GM12865 (cell line): ENCODE measurements at regions not wholly inside any gene's neighbourhood (a gene's known extent, or its start where the extent isn't known, plus 50 kb on each side); places are given as distances from the start of the nearest gene placed in this dataset.

Experiments used
- DNase-seq: peaks from one replicate; pipeline ENCODE4 v3.0.0; 2010; ENCODE audit warnings: low read depth
- H3K4me3 ChIP-seq: 2 replicates; pipeline ENCODE4 v1.5.1; 2011; ENCODE audit warnings: mild to moderate bottlenecking, low read depth, low read length, control low read depth
- TF ChIP-seq, protein P1 (sequence below): IDR thresholded peaks from 2 replicates; pipeline ENCODE4 v1.5.1; 2011; ENCODE audit warnings: low read length, control low read depth, low read depth, inconsistent platforms; ENCODE audit not compliant: insufficient read depth; ENCODE audit errors: missing control alignments

DNA sequence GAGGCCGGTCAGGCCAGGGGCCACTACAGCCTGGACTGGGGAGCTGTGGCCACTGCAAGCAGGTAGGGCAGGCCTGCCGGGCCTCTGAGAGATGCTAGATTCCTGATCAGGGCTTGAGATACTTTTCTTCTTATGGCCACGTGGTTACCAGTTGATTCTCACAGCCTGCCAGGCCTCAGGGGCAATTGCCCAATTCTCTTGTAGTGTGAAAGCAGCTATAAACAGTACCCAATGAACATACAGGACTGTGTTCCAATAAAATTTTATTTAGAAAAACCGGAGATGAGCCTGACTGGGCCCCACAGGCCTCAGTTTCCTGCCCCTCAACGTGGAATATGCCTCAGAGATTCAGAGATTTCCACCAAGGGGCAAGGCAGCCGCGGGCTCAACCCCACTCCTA, 475.2 kb downstream of the TCERG1L start:
- DNase-seq = no peak
- H3K4me3 ChIP-seq = no peak overlapping the region
- TF ChIP-seq, protein P1, sequence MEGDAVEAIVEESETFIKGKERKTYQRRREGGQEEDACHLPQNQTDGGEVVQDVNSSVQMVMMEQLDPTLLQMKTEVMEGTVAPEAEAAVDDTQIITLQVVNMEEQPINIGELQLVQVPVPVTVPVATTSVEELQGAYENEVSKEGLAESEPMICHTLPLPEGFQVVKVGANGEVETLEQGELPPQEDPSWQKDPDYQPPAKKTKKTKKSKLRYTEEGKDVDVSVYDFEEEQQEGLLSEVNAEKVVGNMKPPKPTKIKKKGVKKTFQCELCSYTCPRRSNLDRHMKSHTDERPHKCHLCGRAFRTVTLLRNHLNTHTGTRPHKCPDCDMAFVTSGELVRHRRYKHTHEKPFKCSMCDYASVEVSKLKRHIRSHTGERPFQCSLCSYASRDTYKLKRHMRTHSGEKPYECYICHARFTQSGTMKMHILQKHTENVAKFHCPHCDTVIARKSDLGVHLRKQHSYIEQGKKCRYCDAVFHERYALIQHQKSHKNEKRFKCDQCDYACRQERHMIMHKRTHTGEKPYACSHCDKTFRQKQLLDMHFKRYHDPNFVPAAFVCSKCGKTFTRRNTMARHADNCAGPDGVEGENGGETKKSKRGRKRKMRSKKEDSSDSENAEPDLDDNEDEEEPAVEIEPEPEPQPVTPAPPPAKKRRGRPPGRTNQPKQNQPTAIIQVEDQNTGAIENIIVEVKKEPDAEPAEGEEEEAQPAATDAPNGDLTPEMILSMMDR = no peak

DNA sequence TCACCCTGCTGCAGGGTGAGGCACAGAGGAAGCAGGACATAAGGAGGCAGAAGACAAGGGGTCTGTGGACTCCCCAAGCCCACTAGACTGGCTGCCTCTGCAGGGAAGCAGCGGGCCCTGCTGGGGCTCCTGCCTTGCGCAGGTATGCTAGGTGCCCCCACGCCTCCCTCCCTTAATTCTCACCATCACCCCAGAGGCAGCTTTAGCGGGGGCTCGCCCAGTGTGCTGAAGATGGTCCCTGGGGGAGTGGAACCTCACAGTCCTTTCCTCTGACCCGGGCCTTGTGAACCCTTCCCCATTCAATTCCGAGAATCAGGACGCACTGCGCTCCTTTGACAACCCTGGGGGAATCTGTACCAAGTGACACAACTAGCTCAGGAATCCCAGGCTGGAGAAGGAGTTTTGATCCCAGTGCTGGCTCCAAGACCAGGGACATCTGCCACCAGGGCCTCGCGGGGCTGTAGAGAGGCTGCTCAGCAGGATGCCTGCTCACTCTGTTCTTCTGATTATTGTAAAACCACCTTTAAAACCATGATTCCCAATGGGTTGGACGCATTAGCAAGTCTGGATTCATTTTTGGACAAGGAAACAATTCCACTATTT, 468.4 kb downstream of the TCERG1L start:
- no peak for DNase-seq
- TF ChIP-seq, protein P1 = no peak
- H3K4me3 ChIP-seq = no peak overlapping the region

DNA sequence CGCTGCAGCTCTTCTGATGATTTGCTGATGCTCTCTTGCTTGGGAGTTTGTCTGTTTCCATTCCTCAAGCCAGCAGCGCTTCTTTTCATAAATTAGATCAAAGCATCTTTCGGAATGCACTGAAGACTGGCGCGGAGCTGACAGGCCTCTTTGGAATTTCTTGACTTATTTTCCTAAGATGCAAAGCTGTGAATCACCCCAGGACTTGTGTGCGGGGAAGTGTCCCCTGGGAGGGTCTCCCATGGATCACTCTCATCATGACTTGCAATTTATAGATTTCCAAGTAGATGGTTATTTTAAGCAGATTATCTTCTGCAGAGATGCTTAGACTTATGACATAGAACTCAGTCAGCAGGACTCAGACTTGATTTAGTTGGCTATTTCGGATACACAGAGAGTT, 467.2 kb downstream of the TCERG1L start:
- no peak overlapping the region for H3K4me3 ChIP-seq
- TF ChIP-seq, protein P1 = no peak
- DNase-seq = no peak

DNA sequence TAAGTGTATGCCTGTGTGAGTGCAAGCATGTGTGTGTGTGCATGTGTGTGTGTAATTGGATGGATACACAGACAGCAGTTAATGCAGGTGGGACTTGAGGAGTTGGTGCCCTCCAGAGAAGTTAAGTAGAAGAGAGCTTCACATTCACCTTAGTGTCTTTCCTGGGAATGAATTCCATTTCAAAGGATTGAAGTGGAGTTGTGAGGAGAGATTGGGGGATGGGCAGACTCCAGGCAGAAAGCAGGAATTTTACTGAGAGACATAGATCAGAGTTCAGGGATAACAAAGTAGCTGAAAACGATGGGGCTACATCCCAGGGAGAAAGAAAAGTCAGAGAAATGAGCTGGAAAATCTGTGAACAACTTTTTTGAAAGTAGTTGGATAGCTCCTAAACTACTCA, 464.4 kb downstream of the TCERG1L start:
- H3K4me3 ChIP-seq = no peak overlapping the region
- TF ChIP-seq, protein P1 = no peak
- no peak for DNase-seq

DNA sequence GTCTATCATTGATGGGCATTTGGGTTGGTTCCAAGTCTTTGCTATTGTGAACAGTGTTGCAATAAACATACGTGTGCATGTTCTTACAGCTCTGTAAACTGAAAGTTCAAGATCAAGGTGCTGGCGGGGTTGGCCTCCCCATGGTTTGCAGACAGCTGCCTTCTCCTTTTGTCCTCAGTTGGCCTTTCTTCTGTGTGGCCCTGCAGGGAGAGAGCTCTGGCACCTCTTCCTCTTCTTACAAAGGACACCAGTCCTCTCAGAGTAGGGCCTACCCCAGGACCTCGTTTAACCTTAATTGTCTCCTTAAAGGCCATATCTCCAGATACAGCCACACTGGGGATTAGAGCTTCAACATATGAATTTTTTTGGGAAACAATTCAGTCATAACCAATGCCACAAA, 462.7 kb downstream of the TCERG1L start:
- no peak overlapping the region for H3K4me3 ChIP-seq
- no peak for DNase-seq
- TF ChIP-seq, protein P1 = no peak

DNA sequence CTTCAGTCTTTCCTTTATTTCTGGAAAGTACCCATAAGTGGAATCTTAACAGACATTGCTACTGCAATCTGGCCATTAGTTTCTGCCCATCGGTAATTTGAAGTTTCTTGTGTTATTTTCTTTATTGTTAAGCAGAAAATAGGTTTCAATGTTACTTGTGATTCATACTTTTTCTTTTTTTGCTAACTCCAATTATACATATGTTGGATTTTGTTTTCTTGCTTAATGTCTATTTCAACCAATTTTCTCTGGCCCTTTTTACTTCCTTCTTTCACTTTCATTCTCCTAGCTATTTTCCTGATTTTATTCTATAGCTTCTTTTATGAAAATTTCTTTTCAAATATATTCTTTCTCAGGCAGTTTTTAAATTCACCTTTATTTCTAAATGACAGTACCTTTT, 457.4 kb downstream of the TCERG1L start:
- no peak overlapping the region for H3K4me3 ChIP-seq
- no peak for DNase-seq
- TF ChIP-seq, protein P1 = no peak

DNA sequence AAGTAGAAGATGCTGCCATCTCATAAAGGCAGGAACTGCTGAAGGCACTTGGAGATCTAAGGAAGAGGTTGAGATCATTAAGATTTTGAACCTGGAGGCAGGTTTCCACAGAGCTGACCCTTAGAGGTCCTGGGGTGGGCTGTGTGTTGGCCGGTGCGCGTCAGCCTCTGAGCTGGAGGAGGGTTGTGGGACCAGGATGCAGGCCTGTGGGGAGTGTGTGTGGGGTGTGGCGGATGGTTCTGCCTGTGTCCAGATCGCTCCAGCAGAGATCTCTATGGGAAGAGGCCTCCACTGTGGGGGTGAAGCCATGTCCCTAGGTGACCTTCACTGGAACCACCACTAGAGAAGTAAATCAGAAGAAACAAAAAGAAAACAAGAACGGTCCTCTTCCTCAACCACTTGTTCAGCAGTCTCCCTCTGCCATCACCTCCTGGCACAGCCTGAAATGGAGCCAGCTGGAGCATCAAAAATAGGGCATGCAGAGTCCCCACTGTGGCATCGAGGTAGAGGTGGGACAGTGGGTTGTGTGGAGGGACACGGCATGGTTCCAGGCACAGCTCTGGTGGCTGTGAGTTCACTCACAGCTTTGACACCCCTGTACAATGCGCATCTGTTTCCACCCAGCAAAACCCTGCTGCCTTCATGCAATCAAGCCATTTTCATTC, 453.8 kb downstream of the TCERG1L start:
- H3K4me3 ChIP-seq = no peak overlapping the region
- TF ChIP-seq, protein P1 = no peak
- no peak for DNase-seq
